AG10803 (cell line): ENCODE measurements at regions not wholly inside any gene's neighbourhood (a gene's known extent, or its start where the extent isn't known, plus 50 kb on each side); places are given as distances from the start of the nearest gene placed in this dataset.

Source experiments
- DNase-seq: peaks from one replicate; pipeline ENCODE4 v3.0.0; 2010; ENCODE audit warnings: low read depth
- H3K4me3 ChIP-seq: 2 replicates; pipeline ENCODE4 v1.5.1; 2011; ENCODE audit warnings: mild to moderate bottlenecking, low read length, control low read depth
- CTCF ChIP-seq: conservative IDR thresholded peaks from 2 replicates; pipeline ENCODE4 v1.5.1; 2011; ENCODE audit warnings: mild to moderate bottlenecking, low read length, control low read depth, inconsistent platforms

- no peak for TF ChIP-seq CTCF
- no peak for DNase-seq
- H3K4me3 ChIP-seq, result no peak overlapping the region
Observed at GRCh38 chr9:86997156-86997555, 49.9 kb upstream of the GAS1 start.

DNA sequence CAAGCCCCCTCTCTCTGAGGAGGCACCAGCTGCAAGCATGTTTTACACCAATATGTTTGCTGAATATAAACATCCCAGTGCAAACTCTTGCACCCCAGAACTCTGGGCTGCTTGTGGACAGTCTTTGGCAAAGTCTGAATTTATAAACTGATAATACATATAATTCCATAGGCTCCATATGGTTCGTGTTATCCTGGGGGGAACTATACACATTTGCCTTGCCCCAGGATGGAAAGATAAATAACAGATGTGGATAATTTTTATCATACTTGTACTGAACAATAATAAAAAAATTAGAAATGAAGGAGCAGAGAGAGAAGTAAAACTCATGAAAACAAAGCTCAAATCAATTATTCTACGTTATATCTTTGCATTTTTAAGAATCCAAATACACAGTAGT is 50.6 kb upstream of the GAS1 start:
- DNase-seq, result no peak
- H3K4me3 ChIP-seq, result no peak overlapping the region
- TF ChIP-seq CTCF, result no peak

DNA sequence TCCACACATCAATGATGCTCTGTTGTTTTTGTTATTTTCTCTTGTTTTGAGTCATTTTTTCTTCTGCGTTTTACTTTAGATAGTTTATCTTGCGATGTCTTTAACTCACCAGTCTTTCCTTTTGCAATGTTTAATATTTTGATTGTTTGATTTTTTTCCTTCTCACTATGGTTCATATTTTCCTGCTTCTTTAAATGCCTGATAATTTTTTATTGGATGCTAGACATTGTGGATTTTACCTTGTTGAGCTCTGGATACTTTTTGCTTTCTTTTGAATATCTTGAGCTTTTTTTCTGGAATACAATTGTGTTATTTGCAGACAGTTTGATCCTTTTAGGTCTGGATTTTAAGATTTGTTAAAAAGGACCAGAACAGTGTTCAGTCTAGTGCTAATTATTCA is 55.2 kb upstream of the GAS1 start:
- DNase-seq, result no peak
- H3K4me3 ChIP-seq, result no peak overlapping the region
- TF ChIP-seq CTCF, result no peak

DNA sequence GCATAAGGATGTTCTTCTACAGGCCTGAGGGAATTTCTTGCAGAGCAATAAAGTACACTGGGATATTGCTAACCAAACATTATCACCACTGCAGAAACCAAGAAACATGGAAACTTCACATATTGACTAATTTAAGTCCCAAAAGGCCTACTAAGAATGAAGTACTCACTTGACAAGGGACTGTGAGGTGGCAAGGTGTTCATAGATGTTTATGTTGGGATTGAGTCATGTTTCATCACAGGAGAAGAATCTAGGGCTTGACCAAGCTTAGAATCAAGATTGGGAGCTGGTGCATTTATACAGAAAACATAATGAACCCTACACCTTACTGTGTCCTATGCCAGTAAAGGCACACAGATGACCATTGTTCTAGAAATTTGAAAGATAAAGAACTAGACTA is 56.7 kb upstream of the GAS1 start:
- TF ChIP-seq CTCF, result no peak
- H3K4me3 ChIP-seq, result no peak overlapping the region
- DNase-seq, result no peak

DNA sequence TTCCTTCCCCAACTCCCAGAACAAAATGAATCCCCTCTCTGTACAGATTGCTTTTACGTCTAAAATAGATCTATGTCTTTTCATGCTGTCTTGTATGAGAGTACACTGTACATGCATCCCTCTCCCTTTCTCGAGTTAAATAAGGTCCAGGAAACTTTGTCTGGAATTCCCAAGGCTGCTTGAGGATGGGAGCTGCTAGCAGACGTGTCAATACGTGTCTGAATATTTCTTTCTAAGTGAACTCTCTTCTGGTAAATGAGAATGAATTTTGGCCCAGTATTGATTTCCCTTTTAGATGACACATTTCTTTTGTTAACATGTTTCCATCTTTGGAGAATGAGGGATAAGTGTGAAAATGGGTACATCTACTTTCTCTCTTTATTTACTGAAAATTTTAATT is 59.6 kb upstream of the GAS1 start:
- no peak for DNase-seq
- no peak for TF ChIP-seq CTCF
- no peak overlapping the region for H3K4me3 ChIP-seq

DNA sequence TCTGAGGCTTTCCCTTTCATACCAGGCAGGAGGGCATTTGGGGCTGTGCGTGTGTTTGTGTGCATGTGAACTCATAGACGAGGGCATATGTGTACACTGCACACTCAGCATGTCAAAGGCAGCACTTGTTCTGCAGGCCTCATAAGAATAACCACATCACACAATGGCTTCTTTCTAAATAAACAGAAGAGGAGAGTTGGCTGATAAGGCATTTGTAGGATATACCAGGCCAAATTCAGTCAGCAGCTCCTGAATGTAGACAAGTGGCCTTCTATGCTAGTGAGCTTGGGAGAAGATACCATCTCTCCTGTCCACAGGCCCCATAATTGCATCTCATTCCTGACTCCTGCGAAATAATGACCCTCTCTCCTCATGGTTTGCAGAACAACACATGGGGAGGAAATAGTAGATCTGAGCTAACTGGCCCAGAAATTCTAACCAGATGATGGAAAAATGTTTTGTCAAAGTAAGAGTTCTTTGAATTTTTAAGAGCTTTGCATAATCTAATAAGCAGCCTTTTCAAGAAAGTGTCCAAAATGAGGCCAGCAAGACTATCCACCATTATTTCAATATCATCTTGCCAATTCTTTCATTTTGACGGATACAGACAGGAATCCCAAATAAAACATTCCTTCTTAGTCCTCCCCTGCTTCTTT is 60.5 kb upstream of the GAS1 start:
- peak; percentile 93 for DNase-seq
- H3K4me3 ChIP-seq, result no peak overlapping the region; the same call in 1 of the 2 replicates
- TF ChIP-seq CTCF, result no peak

DNA sequence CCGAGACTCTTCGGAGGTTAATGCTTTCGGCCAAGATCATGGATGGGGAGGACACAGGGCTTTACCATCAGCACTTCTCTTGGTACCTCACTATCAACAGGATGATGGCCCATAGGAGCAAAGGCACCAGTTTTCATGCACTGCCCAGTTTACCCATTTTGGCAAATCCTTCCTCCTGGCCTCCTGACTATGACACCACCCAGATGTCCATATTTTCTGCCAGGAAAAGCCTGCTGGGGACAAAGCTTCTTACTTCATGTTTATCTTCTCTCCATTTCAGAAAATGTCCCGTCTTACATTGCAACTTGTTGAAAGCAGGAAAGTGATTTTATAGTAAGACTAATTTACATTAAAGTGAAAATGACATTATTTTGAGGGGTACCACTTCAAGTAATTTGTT is 61.4 kb upstream of the GAS1 start:
- peak; percentile 11 for DNase-seq
- H3K4me3 ChIP-seq, result no peak overlapping the region
- no peak for TF ChIP-seq CTCF
